BE2C (cell line): ENCODE measurements at regions not wholly inside any gene's neighbourhood (a gene's known extent, or its start where the extent isn't known, plus 50 kb on each side); places are given as distances from the start of the nearest gene placed in this dataset.

Experiments used
- DNase-seq: peaks from one replicate; pipeline ENCODE4 v3.0.0-alpha.2; 2020
- H3K27me3 ChIP-seq: fragments of 250-450 bp; sonication (Bioruptor Pico); 2 replicates; pipeline ENCODE4 v1.5.1; 2020; ENCODE audit warnings: mild to moderate bottlenecking
- H3K36me3 ChIP-seq: fragments of 250-450 bp; sonication (Bioruptor Pico); 2 replicates; pipeline ENCODE4 v1.5.1; 2020; ENCODE audit warnings: mild to moderate bottlenecking
- H3K4me1 ChIP-seq: fragments of 250-450 bp; sonication (Bioruptor Pico); 2 replicates; pipeline ENCODE4 v1.5.1; 2020
- H3K4me3 ChIP-seq: 2 replicates; pipeline ENCODE4 v1.5.1; 2011; ENCODE audit warnings: low read depth, low read length
- H3K9me3 ChIP-seq: fragments of 250-450 bp; sonication (Bioruptor Pico); 2 replicates; pipeline ENCODE4 v1.5.1; 2020
- TF ChIP-seq, protein P1 (sequence below): IDR thresholded peaks from 2 replicates; pipeline ENCODE4 v1.5.1; 2012; ENCODE audit warnings: mild to moderate bottlenecking, low read depth, low read length

- no peak for DNase-seq
- Histone ChIP-seq H3K4me1 (no peaks in the 10 kb centered on the region), H3K27me3 (no peaks in the 10 kb centered on the region), H3K4me3 (no peak overlapping the region), H3K36me3 (no peaks in the 10 kb centered on the region), H3K9me3 (no peaks in the 10 kb centered on the region)
- TF ChIP-seq, protein P1, sequence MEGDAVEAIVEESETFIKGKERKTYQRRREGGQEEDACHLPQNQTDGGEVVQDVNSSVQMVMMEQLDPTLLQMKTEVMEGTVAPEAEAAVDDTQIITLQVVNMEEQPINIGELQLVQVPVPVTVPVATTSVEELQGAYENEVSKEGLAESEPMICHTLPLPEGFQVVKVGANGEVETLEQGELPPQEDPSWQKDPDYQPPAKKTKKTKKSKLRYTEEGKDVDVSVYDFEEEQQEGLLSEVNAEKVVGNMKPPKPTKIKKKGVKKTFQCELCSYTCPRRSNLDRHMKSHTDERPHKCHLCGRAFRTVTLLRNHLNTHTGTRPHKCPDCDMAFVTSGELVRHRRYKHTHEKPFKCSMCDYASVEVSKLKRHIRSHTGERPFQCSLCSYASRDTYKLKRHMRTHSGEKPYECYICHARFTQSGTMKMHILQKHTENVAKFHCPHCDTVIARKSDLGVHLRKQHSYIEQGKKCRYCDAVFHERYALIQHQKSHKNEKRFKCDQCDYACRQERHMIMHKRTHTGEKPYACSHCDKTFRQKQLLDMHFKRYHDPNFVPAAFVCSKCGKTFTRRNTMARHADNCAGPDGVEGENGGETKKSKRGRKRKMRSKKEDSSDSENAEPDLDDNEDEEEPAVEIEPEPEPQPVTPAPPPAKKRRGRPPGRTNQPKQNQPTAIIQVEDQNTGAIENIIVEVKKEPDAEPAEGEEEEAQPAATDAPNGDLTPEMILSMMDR = no peak
Measured at GRCh38 chr1:83505148-83505547, 493.8 kb downstream of the TTLL7 start.

GRCh38 chr1:83503153-83503552 lies 495.8 kb downstream of the TTLL7 start:
- TF ChIP-seq, protein P1 = no peak
- Histone ChIP-seq H3K4me3 (no peak overlapping the region), H3K36me3 (no peaks in the 10 kb centered on the region), H3K4me1 (no peaks in the 10 kb centered on the region), H3K9me3 (no peaks in the 10 kb centered on the region), H3K27me3 (no peaks in the 10 kb centered on the region)
- no peak for DNase-seq

DNA sequence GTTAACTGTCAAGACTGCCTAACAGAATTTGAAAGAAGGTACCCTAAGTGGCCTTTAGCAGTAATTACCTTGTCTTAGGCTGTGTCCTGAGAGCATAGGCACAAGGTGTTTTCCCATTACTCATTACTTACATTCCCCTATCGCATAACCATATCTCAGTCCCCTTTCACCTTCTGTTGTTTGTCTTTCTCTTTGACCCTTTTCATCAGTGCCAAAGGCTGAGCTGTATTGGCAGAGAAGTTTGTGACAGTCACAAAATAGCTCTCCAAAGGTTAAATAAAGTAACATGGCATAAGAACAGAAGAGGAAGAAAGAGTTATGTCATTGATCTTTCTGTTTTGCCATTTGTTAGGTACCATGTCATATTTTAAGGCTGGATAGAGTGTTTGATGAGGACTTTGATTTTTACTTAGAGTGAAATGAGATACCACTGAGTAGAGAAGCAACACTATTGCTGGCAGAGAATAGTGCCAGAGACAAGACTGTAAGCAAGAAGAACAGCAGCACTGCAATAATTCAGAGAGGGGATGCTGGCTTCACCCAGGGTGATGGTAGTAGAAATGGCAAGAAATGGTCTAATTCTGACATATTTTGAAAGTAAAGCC lies 497.8 kb downstream of the TTLL7 start:
- TF ChIP-seq, protein P1 = no peak
- Histone ChIP-seq H3K4me1 (no peaks in the 10 kb centered on the region), H3K36me3 (no peaks in the 10 kb centered on the region), H3K9me3 (no peaks in the 10 kb centered on the region), H3K27me3 (no peaks in the 10 kb centered on the region), H3K4me3 (no peak overlapping the region)
- no peak for DNase-seq

GRCh38 chr1:83500531-83500930 lies 498.4 kb downstream of the TTLL7 start:
- H3K4me3 ChIP-seq = no peak overlapping the region
- no peaks in the 10 kb centered on the region for H3K4me1 ChIP-seq
- H3K27me3 ChIP-seq = no peaks in the 10 kb centered on the region
- no peaks in the 10 kb centered on the region for H3K36me3 ChIP-seq
- no peaks in the 10 kb centered on the region for H3K9me3 ChIP-seq
- DNase-seq = no peak
- TF ChIP-seq, protein P1 = no peak

DNA sequence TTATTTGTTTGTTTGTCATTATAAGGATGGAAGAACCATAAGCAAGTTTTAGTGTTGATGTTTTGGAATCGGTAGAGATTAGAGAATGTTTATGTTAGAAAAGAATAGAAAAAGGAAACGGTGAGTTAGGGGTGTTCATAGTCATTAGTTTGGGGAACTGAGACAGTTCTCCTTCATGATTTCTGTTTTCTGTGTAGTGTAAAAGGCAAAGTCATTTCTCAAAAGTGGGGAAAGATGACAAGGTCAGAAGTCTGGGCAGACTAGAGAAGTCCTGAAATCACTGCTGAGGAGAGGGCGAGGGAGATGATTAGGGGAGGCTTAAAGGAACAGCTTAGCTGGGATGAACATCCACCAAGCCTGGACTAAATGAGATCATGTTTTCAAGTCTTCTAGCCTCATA lies 498.9 kb downstream of the TTLL7 start:
- Histone ChIP-seq H3K27me3 (no peaks in the 10 kb centered on the region), H3K4me1 (no peaks in the 10 kb centered on the region), H3K9me3 (no peaks in the 10 kb centered on the region), H3K4me3 (no peak overlapping the region), H3K36me3 (no peaks in the 10 kb centered on the region)
- TF ChIP-seq, protein P1 = no peak
- no peak for DNase-seq

DNA sequence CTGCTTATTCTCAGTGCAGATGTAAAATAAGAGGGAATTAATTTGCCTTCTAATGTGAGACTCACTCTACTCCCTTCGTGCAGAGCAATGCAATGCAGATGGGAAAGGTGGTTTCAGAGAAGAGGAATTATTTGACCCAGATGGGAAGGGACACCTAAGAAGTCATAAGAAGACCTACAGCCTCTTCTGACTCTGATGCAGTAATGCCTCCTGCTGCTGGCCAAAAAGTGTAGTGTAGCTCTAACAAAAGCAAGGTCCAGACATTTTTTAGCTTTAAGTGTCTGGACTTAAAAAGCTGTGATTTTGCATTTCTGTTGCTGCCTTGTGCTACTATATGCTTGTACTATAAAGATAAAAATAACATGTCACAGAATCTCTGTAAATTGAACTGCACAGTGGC lies 501.4 kb downstream of the TTLL7 start:
- no peak for DNase-seq
- TF ChIP-seq, protein P1 = peak; percentile 42; the same call in 1 of the 2 replicates
- H3K9me3 ChIP-seq = no peaks in the 10 kb centered on the region

More for the DNA sequence above, 501.4 kb downstream of the TTLL7 start:
- Histone ChIP-seq H3K4me1 (no peaks in the 10 kb centered on the region), H3K36me3 (no peaks in the 10 kb centered on the region), H3K27me3 (no peaks in the 10 kb centered on the region), H3K4me3 (no peak overlapping the region)
